HG03095 (cell line): ENCODE measurements at regions not wholly inside any gene's neighbourhood (a gene's known extent, or its start where the extent isn't known, plus 50 kb on each side); places are given as distances from the start of the nearest gene placed in this dataset.
"Not testable (repeated sequence)": the region's sequence is repeated elsewhere in the genome, so short reads cannot be mapped to it uniquely, and the experiment has no call there.

ENCODE experiments used
- ATAC-seq: cut with Tn5 transposase; IDR thresholded peaks from one replicate; pipeline ENCODE4 v1.9.1; 2021; ENCODE audit warnings: moderate library complexity; ENCODE audit not compliant: unreplicated experiment

- ATAC-seq: no peak
Observed at GRCh38 chr17:83202002-83203000, 122.9 kb downstream of the METRNL start.

- ATAC-seq: no peak
Observed at GRCh38 chr17:83203073-83203471, 123.7 kb downstream of the METRNL start.

- no peak for ATAC-seq
Observed at GRCh38 chr17:83203472-83204221, 124.2 kb downstream of the METRNL start.

GRCh38 chr17:83204230-83204725 lies 124.9 kb downstream of the METRNL start:
- ATAC-seq: no peak

- not testable (repeated sequence) for ATAC-seq
Observed at GRCh38 chr17:83204736-83205386, 125.5 kb downstream of the METRNL start.

GRCh38 chr17:83205387-83206035 lies 126.1 kb downstream of the METRNL start:
- ATAC-seq: not testable (repeated sequence)

GRCh38 chr17:83206036-83206394 lies 126.6 kb downstream of the METRNL start:
- not testable (repeated sequence) for ATAC-seq

- not testable (repeated sequence) for ATAC-seq
Observed at GRCh38 chr17:83206819-83207588, 127.6 kb downstream of the METRNL start.

GRCh38 chr17:83247001-83247400 lies 167.6 kb downstream of the METRNL start:
- ATAC-seq: not testable (repeated sequence)
